IMR-90 (cell line): ENCODE measurements at regions not wholly inside any gene's neighbourhood (a gene's known extent, or its start where the extent isn't known, plus 50 kb on each side); places are given as distances from the start of the nearest gene placed in this dataset.

Experiments used
- ATAC-seq: fragments of 200-7000 bp; cut with Tn5 transposase; 2 replicates; pipeline ENCODE4 v1.9.1; 2020; ENCODE audit warnings: low read depth, mild to moderate bottlenecking, moderate library complexity
- BruUV-seq: library from RNA; stranded (reverse); fragments of 400-500 nt; replicated peaks from 2 replicates; lab custom pipeline; 2021; lab: Mats Ljungman, UMichigan
- CTCF ChIA-PET: fragments of 300-600 bp; formaldehyde crosslinking; extraction: SDS; loops from one replicate; lab custom pipeline; 2021; ENCODE audit warnings: antibody characterized with exemption; lab: Yijun Ruan, JAX
- POLR2A ChIA-PET: fragments of 300-600 bp; sonication (Branson Sonifier 250); formaldehyde crosslinking; loops from one replicate; lab custom pipeline; 2022; ENCODE audit warnings: antibody characterized with exemption; ENCODE audit not compliant: unreplicated experiment; lab: Charles Lee
- DNase-seq: peaks from one replicate; pipeline ENCODE4 v3.0.0; 2013
- H2AFZ ChIP-seq: replicated peaks from 2 replicates; pipeline ENCODE3; 2013; ENCODE audit warnings: low read length, mild to moderate bottlenecking; ENCODE audit not compliant: poor library complexity
- H2AK5ac ChIP-seq: 2 replicates; pipeline ENCODE4 v1.6.1; 2013; ENCODE audit warnings: low read depth, low read length, inconsistent platforms
- H2AK9ac ChIP-seq: replicated peaks from 2 replicates; pipeline ENCODE3; 2013; ENCODE audit warnings: mild to moderate bottlenecking, low read depth, low read length, moderate library complexity; ENCODE audit not compliant: poor library complexity
- H2BK120ac ChIP-seq: 2 replicates; pipeline ENCODE4 v1.6.1; 2013; ENCODE audit warnings: low read depth, low read length, inconsistent platforms
- H2BK15ac ChIP-seq: 3 replicates; pipeline ENCODE4 v1.6.1; 2013; ENCODE audit warnings: low read depth, low read length, inconsistent platforms
- H2BK20ac ChIP-seq: 2 replicates; pipeline ENCODE4 v1.6.1; 2013; ENCODE audit warnings: low read depth, mild to moderate bottlenecking, inconsistent platforms, low read length, moderate library complexity
- H2BK5ac ChIP-seq: 2 replicates; pipeline ENCODE4 v1.6.1; 2013; ENCODE audit warnings: mild to moderate bottlenecking, low read depth, low read length, inconsistent platforms; ENCODE audit not compliant: poor library complexity, severe bottlenecking
- H3K14ac ChIP-seq: replicated peaks from 2 replicates; pipeline ENCODE4 v1.6.1; 2013; ENCODE audit warnings: low read depth, low read length, inconsistent platforms
- H3K18ac ChIP-seq: 2 replicates; pipeline ENCODE4 v1.6.1; 2013; ENCODE audit warnings: low read depth, low read length, control low read depth
- H3K23ac ChIP-seq: 2 replicates; pipeline ENCODE4 v1.6.1; 2013; ENCODE audit warnings: low read depth, low read length, inconsistent platforms
- H3K27ac ChIP-seq: 2 replicates; pipeline ENCODE4 v1.5.1; 2013; ENCODE audit warnings: mild to moderate bottlenecking, control low read depth, low read length; ENCODE audit not compliant: insufficient read depth
- H3K27me3 ChIP-seq: 2 replicates; pipeline ENCODE4 v1.6.1; 2013; ENCODE audit warnings: low read length; ENCODE audit not compliant: control insufficient read depth, insufficient read depth
- H3K36me3 ChIP-seq: 2 replicates; pipeline ENCODE4 v1.6.1; 2013; ENCODE audit warnings: low read length, mixed read lengths; ENCODE audit not compliant: control insufficient read depth, insufficient read depth
- H3K4ac ChIP-seq: 2 replicates; pipeline ENCODE4 v1.6.1; 2013; ENCODE audit warnings: low read depth, low read length, inconsistent platforms
- H3K4me1 ChIP-seq: 2 replicates; pipeline ENCODE4 v1.6.1; 2013; ENCODE audit warnings: low read length, mixed read lengths; ENCODE audit not compliant: control insufficient read depth, insufficient read depth
- H3K4me2 ChIP-seq: 2 replicates; pipeline ENCODE4 v1.6.1; 2013; ENCODE audit warnings: low read depth, mild to moderate bottlenecking, control low read depth, low read length, moderate library complexity
- H3K4me3 ChIP-seq: 2 replicates; pipeline ENCODE4 v1.5.1; 2013; ENCODE audit warnings: low read depth, mild to moderate bottlenecking, control low read depth, low read length, moderate library complexity; ENCODE audit not compliant: insufficient read depth
- H3K56ac ChIP-seq: 2 replicates; pipeline ENCODE4 v1.6.1; 2013; ENCODE audit warnings: low read length, inconsistent platforms; ENCODE audit not compliant: insufficient read depth; ENCODE audit errors: extremely low read depth
- H3K79me1 ChIP-seq, 2 experiments: 2 replicates each; pipeline ENCODE4 v1.6.1; 2013; ENCODE audit warnings: low read length in 2 of 2, inconsistent platforms in 1 of 2, low read depth in 1 of 2
- H3K9ac ChIP-seq: 2 replicates; pipeline ENCODE4 v1.6.1; 2013; ENCODE audit warnings: low read depth, low read length, control low read depth
- H3K9me1 ChIP-seq: 2 replicates; pipeline ENCODE4 v1.6.1; 2013; ENCODE audit warnings: low read length, inconsistent platforms; ENCODE audit not compliant: insufficient read depth
- H3K9me3 ChIP-seq: 2 replicates; pipeline ENCODE4 v1.6.1; 2013; ENCODE audit warnings: low read length; ENCODE audit not compliant: control insufficient read depth, insufficient read depth
- H4K20me1 ChIP-seq: 2 replicates; pipeline ENCODE4 v1.6.1; 2013; ENCODE audit warnings: low read length, inconsistent platforms; ENCODE audit not compliant: insufficient read depth
- H4K5ac ChIP-seq: 2 replicates; pipeline ENCODE4 v1.6.1; 2013; ENCODE audit warnings: mild to moderate bottlenecking, low read depth, low read length, control low read depth
- H4K8ac ChIP-seq, 2 experiments: 2 replicates each; pipeline ENCODE4 v1.6.1; 2013; ENCODE audit warnings: low read depth in 2 of 2, low read length in 2 of 2, control low read depth in 1 of 2, inconsistent platforms in 1 of 2
- H4K91ac ChIP-seq: 2 replicates; pipeline ENCODE4 v1.6.1; 2013; ENCODE audit warnings: low read depth, low read length, inconsistent platforms; ENCODE audit not compliant: insufficient read depth
- BHLHE40 ChIP-seq: fragments of 150-350 bp; IDR thresholded peaks from 2 replicates; pipeline ENCODE4 v1.6.1; 2016; ENCODE audit warnings: mild to moderate bottlenecking, low read depth, low read length
- CEBPB ChIP-seq: IDR thresholded peaks from 2 replicates; pipeline ENCODE4 v1.6.1; 2012; ENCODE audit warnings: low read depth, low read length, improper control_type of control experiment
- CHD1 ChIP-seq: IDR thresholded peaks from 2 replicates; pipeline ENCODE4 v1.6.1; 2012; ENCODE audit warnings: low read depth, low read length, improper control_type of control experiment
- CTCF ChIP-seq: conservative IDR thresholded peaks from 2 replicates; pipeline ENCODE4 v1.5.1; 2012; ENCODE audit warnings: mild to moderate bottlenecking, low read depth, low read length, improper control_type of control experiment
- ELK1 ChIP-seq: fragments of 150-350 bp; IDR thresholded peaks from 2 replicates; pipeline ENCODE4 v1.6.1; 2016; ENCODE audit warnings: low read depth, mild to moderate bottlenecking, low read length, moderate library complexity, borderline replicate concordance
- FOS ChIP-seq: fragments of 150-350 bp; IDR thresholded peaks from 2 replicates; pipeline ENCODE4 v1.6.1; 2016; ENCODE audit warnings: low read depth, low read length
- MAFK ChIP-seq: IDR thresholded peaks from 2 replicates; pipeline ENCODE4 v1.6.1; 2012; ENCODE audit warnings: low read depth, low read length, improper control_type of control experiment
- MAZ ChIP-seq: IDR thresholded peaks from 2 replicates; pipeline ENCODE4 v1.6.1; 2012; ENCODE audit warnings: low read depth, mild to moderate bottlenecking, low read length, improper control_type of control experiment, moderate library complexity, borderline replicate concordance
- MXI1 ChIP-seq: IDR thresholded peaks from 2 replicates; pipeline ENCODE4 v1.6.1; 2012; ENCODE audit warnings: low read depth, mild to moderate bottlenecking, low read length, moderate library complexity, borderline replicate concordance
- NFE2L2 ChIP-seq: fragments of 150-350 bp; IDR thresholded peaks from 2 replicates; pipeline ENCODE4 v1.6.1; 2016; ENCODE audit warnings: low read depth, mild to moderate bottlenecking, low read length
- POLR2A ChIP-seq: IDR thresholded peaks from 2 replicates; pipeline ENCODE4 v1.6.1; 2012; ENCODE audit warnings: mild to moderate bottlenecking, low read depth, low read length
- RAD21 ChIP-seq: IDR thresholded peaks from 2 replicates; pipeline ENCODE4 v1.6.1; 2012; ENCODE audit warnings: low read length, improper control_type of control experiment
- RCOR1 ChIP-seq: IDR thresholded peaks from 2 replicates; pipeline ENCODE4 v1.6.1; 2012; ENCODE audit warnings: mild to moderate bottlenecking, low read length, improper control_type of control experiment; ENCODE audit not compliant: insufficient replicate concordance
- RFX5 ChIP-seq: IDR thresholded peaks from 2 replicates; pipeline ENCODE4 v1.8.0; 2012; ENCODE audit warnings: low read depth, mild to moderate bottlenecking, low read length, moderate library complexity
- SMC3 ChIP-seq: fragments of 150-350 bp; IDR thresholded peaks from 2 replicates; pipeline ENCODE4 v1.6.1; 2016; ENCODE audit warnings: low read depth, mild to moderate bottlenecking, antibody characterized with exemption, low read length, moderate library complexity
- USF2 ChIP-seq: fragments of 150-350 bp; IDR thresholded peaks from 2 replicates; pipeline ENCODE4 v1.6.1; 2017; ENCODE audit warnings: mild to moderate bottlenecking, antibody characterized with exemption, low read length, low read depth
- WGBS, 2 experiments: methylation state at CpG; one replicate each; pipeline versions ENCODE4 v1.1.5 to v1.1.7; 2013; ENCODE audit warnings: missing lambda C conversion rate in 2 of 2; ENCODE audit not compliant: insufficient read length in 1 of 2; ENCODE audit errors: extremely low coverage in 2 of 2; 5-methylcytosine and 5-hydroxymethylcytosine counted together
- dilution Hi-C: fragments of 300-500 bp; cut with HindIII; formaldehyde crosslinking; loops from one replicate; pipeline ENCODE4 v1.14.3; 2018; ENCODE audit warnings: low sequenced_read_pairs; ENCODE audit not compliant: unreplicated experiment
- in situ Hi-C: fragments of 300-500 bp; cut with MboI; formaldehyde crosslinking; loops from 3 replicates; pipeline ENCODE4 v1.14.3; 2019; ENCODE audit warnings: low sequenced_read_pairs, inconsistent platforms, mixed read lengths
- intact Hi-C: fragments of 100-400 bp; cut with micrococcal nuclease; formaldehyde crosslinking; loops from 2 replicates; pipeline ENCODE4 v1.10.0; 2022

GRCh38 chr20:6685626-6686025 lies 81.9 kb upstream of the BMP2 start:
- Histone ChIP-seq H3K79me1 (no peaks in the 10 kb centered on the region), H3K9me1 (no peaks in the 10 kb centered on the region), H3K14ac (no peak overlapping the region), H3K27ac (no peak overlapping the region), H3K4me3 (no peak overlapping the region), H3K18ac (no peak overlapping the region), H4K20me1 (no peaks in the 10 kb centered on the region), H3K4me1 (no peaks in the 10 kb centered on the region), H3K27me3 (no peaks in the 10 kb centered on the region; the same call in none of the 2 replicates), H3K9me3 (no peaks in the 10 kb centered on the region), H3K4me2 (no peak overlapping the region), H2BK120ac (no peak overlapping the region), H3K23ac (no peak overlapping the region), H2BK5ac (no peak overlapping the region), H2BK15ac (no peak overlapping the region), H2AK9ac (no peak overlapping the region), H2AK5ac (no peak overlapping the region), H4K8ac (no peak overlapping the region), H4K91ac (no peak overlapping the region), H3K4ac (no peak overlapping the region), H2BK20ac (no peak overlapping the region), H4K5ac (no peak overlapping the region), H3K9ac (no peak overlapping the region), H3K36me3 (no peaks in the 10 kb centered on the region), H3K56ac (no peak overlapping the region), H2AFZ (no peak overlapping the region)
- DNase-seq, result no peak
- intact Hi-C loops, result no loop called here
- WGBS, 2 experiments, result no CpG with 5 or more reads among the region's 4 CpGs
- POLR2A ChIA-PET, result no interaction called here
- no peak for ATAC-seq
- TF ChIP-seq POLR2A (no peak), MAFK (no peak), CHD1 (no peak), MXI1 (no peak), RAD21 (no peak), SMC3 (no peak), CTCF (no peak), BHLHE40 (no peak), CEBPB (no peak), USF2 (no peak), FOS (no peak), RFX5 (no peak), MAZ (no peak), RCOR1 (no peak), ELK1 (no peak), NFE2L2 (no peak)
- BruUV-seq, result no TSS peak
- dilution Hi-C loops, result no loop called here
- in situ Hi-C loops, result no loop called here
- CTCF ChIA-PET, result no interaction called here
